PC-3 (cell line): ENCODE measurements at regions not wholly inside any gene's neighbourhood (a gene's known extent, or its start where the extent isn't known, plus 50 kb on each side); places are given as distances from the start of the nearest gene placed in this dataset.

Experiments
- CTCF ChIP-seq: fragments of 300-600 bp; sonication (generic); conservative IDR thresholded peaks from 2 replicates; pipeline ENCODE4 v1.5.1; 2017; ENCODE audit warnings: antibody characterized with exemption, low read depth, mild to moderate bottlenecking, low read length
- EZH2 ChIP-seq: fragments of 300-600 bp; sonication (generic); IDR thresholded peaks from one replicate; pipeline ENCODE4 v1.6.1; 2017; ENCODE audit warnings: antibody characterized with exemption, mild to moderate bottlenecking, low read length; ENCODE audit not compliant: unreplicated experiment

- no peak for TF ChIP-seq CTCF
- TF ChIP-seq EZH2, result no peak
Measured at GRCh38 chr9:120091206-120091605, 488.8 kb downstream of the CDK5RAP2 start.
